GM21529 (cell line): ENCODE measurements at regions not wholly inside any gene's neighbourhood (a gene's known extent, or its start where the extent isn't known, plus 50 kb on each side); places are given as distances from the start of the nearest gene placed in this dataset.

Source experiments
- ATAC-seq: cut with Tn5 transposase; IDR thresholded peaks from one replicate; pipeline ENCODE4 v1.9.1; 2021; ENCODE audit not compliant: unreplicated experiment

GRCh38 chr4:62130637-62131036, 930.5 kb downstream of the ADGRL3 start:
- no peak for ATAC-seq

GRCh38 chr4:62130230-62130629, 930.1 kb downstream of the ADGRL3 start:
- ATAC-seq, result no peak
